ENCODE measurements at regions not wholly inside any gene's neighbourhood (a gene's known extent, or its start where the extent isn't known, plus 50 kb on each side); places are given as distances from the start of the nearest gene placed in this dataset.

DNA sequence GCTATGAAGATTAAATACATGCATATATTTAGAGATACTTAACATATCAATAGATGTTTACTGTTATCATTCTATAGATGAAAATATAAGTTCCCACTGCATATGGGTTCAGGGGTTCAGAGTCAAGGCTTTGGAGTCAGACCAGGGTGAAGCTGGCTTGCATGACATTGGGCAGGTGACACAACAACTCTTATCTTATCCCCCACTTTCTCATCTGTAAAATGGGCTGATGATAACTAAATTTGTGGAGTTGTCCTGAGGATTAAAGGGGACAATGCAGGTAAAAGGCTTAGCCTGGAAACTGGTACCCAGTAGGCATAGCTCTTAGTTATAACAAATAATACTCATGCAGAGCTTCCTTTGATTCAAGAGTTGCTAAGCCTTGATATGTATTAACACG, 72.6 kb upstream of the BRINP1 start:
- DNase-seq = no peak

DNA sequence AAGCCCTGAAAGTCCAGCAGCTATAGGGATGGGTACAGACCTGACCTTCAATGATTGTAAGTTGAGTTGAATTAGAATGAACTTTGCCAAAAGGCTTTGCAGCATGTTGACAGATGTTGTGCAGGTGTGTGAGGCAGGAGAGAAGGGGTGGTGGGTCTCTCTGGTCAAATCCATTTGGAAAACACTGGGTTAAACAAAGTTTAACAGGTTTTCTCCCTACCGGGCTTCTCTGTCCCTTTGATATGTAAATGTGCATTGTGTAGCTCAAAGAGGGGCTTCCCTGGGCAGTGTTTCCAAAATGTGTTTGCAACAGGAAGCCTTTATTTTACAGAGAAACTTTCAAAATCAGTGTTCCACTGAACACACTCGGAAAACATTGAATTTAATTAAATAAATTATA, 72.1 kb upstream of the BRINP1 start:
- DNase-seq = no peak

DNA sequence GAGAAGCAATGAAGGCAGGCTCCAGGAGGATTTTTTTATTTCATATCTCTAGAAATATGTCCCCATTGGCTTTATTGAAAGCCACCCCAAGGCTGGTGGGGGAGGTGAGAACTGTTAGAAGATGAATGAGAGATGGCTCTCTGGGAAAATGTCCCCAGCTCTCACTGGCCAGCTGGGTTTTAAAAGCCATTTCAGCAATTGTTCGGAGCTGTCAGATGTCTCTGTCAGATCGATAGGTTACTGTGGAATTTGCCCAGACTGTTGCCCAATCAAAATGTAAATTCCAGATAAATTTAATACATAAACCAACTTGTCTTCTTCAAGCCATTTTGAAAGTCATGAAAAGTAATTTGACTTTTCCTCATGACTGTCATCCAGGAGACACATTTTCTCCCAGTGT, 67.0 kb upstream of the BRINP1 start:
- DNase-seq = no peak

DNA sequence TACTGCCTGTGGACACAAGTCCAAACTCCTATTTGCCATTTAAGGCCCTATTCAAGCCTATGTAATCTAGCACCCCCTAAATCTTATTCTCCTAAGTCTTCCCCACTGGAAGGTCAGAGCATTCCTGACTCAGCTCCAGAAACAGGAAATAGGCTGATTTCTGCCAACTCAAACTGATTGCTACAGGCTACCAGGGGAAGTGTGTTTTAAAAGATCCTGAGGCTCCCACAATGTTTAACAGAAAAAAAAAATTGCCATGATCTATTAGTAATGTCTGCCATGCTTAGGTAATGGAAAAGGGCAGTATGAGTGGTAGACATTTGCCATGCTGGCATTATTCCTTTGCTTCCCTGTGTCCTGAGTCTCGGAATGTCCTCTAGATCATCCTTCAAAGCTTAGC, 65.8 kb upstream of the BRINP1 start:
- no peak for DNase-seq

DNA sequence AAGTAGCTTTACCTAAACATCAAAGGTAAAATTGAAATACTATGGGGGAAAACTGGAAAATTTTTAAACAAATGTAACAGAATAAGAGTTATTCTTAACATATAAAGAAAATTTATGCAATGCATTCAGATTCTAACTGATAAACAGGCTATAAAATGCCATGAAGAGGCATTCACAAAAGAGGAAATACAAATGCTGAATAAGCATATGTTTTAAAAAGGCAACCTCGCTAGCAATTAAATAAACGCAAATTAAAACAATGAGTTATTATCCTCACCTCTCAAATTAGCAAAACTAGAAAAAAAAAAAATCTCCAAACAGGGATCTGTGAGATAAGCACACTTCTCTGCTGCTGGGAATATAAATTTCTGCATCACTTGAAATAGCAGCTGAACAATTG, 63.2 kb upstream of the BRINP1 start:
- DNase-seq = no peak

DNA sequence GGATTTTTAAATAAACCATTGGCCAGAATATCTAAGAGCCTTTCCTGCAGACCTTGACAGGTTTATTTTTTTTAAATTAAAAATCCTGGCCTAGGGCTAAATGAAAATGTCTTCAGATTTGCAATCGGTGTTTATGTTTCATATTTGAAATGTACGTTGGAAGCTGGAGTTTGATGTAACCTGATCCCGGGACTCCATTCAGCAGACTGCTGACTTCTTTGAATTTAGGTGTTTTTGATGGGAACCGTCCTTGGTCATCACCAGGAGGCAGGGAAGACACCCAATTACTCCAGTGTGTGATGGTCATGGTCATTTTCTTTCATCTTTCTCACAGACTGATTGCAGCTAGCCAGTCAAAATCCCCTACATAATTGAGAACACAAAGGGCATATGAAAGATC, 60.1 kb upstream of the BRINP1 start:
- DNase-seq = no peak

DNA sequence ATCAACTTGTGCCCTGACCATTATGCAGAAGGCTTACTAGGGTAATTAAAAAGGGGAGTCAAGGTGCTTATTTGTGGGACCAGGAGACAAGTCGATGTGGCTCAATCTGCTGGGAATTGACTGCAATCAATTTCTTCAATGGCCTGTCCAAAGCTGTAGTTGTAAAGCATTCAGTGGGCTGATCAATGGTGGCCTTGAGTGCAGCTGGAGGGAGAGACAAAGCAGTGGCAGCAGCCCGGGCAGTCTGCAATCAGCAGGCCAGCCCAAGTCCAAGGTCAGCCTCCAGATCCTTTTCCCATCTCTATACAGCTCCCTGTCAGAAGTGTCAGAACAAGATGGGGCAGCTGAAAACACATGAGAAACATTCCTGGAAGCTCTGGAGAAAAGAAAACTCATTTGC, 51.0 kb upstream of the BRINP1 start:
- no peak for DNase-seq
